SK-N-MC (cell line): ENCODE measurements at regions not wholly inside any gene's neighbourhood (a gene's known extent, or its start where the extent isn't known, plus 50 kb on each side); places are given as distances from the start of the nearest gene placed in this dataset.

Experiments
- EZH2 ChIP-seq: fragments of 200-600 bp; sonication (generic); IDR thresholded peaks from one replicate; pipeline ENCODE4 v1.6.1; 2017; ENCODE audit warnings: antibody characterized with exemption
- POLR2AphosphoS5 ChIP-seq: IDR thresholded peaks from 2 replicates; pipeline ENCODE4 v1.6.1; 2012; ENCODE audit warnings: mild to moderate bottlenecking, low read depth, low read length, borderline replicate concordance

- TF ChIP-seq POLR2AphosphoS5 (no peak), EZH2 (no peak)
Observed at GRCh38 chr9:136603901-136604814, 58.3 kb upstream of the NOTCH1 start.
